Tibial nerve (tissue), 4 donors: ENCODE measurements at regions not wholly inside any gene's neighbourhood (a gene's known extent, or its start where the extent isn't known, plus 50 kb on each side); places are given as distances from the start of the nearest gene placed in this dataset.

ENCODE experiments used
- DNase-seq, 2 donors: peaks; one replicate each; pipeline ENCODE4 v3.0.0-alpha.2; 2019; ENCODE audit warnings: low spot score in 2 of 2
- H3K27ac ChIP-seq, 4 donors: fragments of 200-600 bp; sonication (generic) in 3 of 4; one replicate each; pipeline ENCODE4 v1.5.1; 2017 to 2019; ENCODE audit warnings: mild to moderate bottlenecking in 1 of 4
- H3K27me3 ChIP-seq, 2 donors: fragments of 200-600 bp; sonication (generic) in 1 of 2; one replicate each; pipeline versions ENCODE4 v1.5.1 to v1.6.0; 2017 to 2019
- H3K36me3 ChIP-seq, 3 donors: fragments of 200-600 bp; sonication (generic); one replicate each; pipeline ENCODE4 v1.5.1; 2018 to 2019
- H3K4me1 ChIP-seq, 4 donors: fragments of 200-600 bp; sonication (generic) in 3 of 4; one replicate each; pipeline ENCODE4 v1.5.1; 2017 to 2019
- H3K4me3 ChIP-seq, 4 donors: fragments of 200-600 bp; sonication (generic) in 3 of 4; one replicate each; pipeline ENCODE4 v1.5.1; 2017 to 2019; ENCODE audit warnings: mild to moderate bottlenecking in 1 of 4, moderate library complexity in 1 of 4
- H3K9me3 ChIP-seq, 4 donors: fragments of 200-600 bp; sonication (generic) in 3 of 4; one replicate each; pipeline ENCODE4 v1.5.1; 2017 to 2019
- EP300 ChIP-seq, 2 donors: sonication (generic); formaldehyde crosslinking; IDR thresholded peaks; one replicate each; pipeline ENCODE4 v1.6.1; 2017; ENCODE audit warnings: antibody characterized with exemption in 2 of 2, mild to moderate bottlenecking in 1 of 2
- POLR2A ChIP-seq, 2 donors: fragments of 450-650 bp; IDR thresholded peaks; one replicate each; pipeline ENCODE4 v1.6.1; 2017; ENCODE audit warnings: antibody characterized with exemption in 2 of 2, mild to moderate bottlenecking in 2 of 2, moderate library complexity in 2 of 2
- WGBS, 2 donors: methylation state at CpG; one replicate each; pipeline ENCODE4 v1.1.5; 2018; 5-methylcytosine and 5-hydroxymethylcytosine counted together
- TF ChIP-seq, protein P1 (sequence below), 5 experiments: fragments of 200-600 bp in 3 of 5; fragments of 450-650 bp in 2 of 5; sonication (generic) in 3 of 5; IDR thresholded peaks; one replicate each; pipeline ENCODE4 v1.5.1; 2016 to 2019; ENCODE audit warnings: antibody characterized with exemption in 5 of 5, mild to moderate bottlenecking in 3 of 5, moderate library complexity in 2 of 5

DNA sequence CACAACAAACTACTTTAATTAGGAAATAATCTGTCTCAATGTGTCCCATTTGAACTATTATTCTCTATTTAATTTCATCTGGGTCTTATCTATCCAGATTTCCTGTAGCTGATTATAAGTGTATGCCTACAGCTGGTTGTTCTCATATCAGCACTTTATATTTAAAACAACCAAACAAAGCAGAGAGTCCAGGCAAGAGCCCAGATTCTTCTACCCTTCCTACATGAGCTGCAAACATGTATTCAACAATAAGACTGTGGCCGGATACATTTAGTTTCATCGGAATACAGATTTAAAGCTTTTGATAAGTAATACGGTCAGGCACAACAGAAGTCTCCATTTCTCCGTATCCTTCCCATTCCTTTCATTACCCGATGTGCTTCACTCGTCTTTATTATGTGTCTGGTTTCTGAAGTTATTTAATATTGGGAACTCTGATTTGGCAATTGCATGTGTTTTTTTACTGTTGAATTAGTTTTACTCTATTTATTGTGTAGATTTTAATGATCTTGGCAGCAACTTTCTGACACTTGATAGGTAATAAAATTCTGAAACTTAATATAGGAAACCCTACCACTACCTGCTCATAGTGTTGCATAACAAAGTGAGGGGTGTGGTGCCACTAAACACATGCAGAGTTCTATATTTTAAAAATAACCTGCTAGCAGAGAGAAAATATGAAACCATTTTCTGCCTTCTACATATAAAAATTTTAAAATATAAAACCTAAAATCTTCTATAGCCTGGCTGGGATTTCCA lies 653.5 kb upstream of the PTCHD4 start:
- Histone ChIP-seq H3K4me1 (no peaks in the 10 kb centered on the region), H3K27me3 (no peaks in the 10 kb centered on the region), H3K27ac (no peak overlapping the region), H3K9me3 (no peaks in the 10 kb centered on the region), H3K4me3 (no peak overlapping the region), H3K36me3 (no peaks in the 10 kb centered on the region)
- TF ChIP-seq EP300 (IDR thresholded peaks at IDR 0.05): no peak
- TF ChIP-seq POLR2A (IDR thresholded peaks at IDR 0.05): no peak
- TF ChIP-seq, protein P1, sequence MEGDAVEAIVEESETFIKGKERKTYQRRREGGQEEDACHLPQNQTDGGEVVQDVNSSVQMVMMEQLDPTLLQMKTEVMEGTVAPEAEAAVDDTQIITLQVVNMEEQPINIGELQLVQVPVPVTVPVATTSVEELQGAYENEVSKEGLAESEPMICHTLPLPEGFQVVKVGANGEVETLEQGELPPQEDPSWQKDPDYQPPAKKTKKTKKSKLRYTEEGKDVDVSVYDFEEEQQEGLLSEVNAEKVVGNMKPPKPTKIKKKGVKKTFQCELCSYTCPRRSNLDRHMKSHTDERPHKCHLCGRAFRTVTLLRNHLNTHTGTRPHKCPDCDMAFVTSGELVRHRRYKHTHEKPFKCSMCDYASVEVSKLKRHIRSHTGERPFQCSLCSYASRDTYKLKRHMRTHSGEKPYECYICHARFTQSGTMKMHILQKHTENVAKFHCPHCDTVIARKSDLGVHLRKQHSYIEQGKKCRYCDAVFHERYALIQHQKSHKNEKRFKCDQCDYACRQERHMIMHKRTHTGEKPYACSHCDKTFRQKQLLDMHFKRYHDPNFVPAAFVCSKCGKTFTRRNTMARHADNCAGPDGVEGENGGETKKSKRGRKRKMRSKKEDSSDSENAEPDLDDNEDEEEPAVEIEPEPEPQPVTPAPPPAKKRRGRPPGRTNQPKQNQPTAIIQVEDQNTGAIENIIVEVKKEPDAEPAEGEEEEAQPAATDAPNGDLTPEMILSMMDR (IDR thresholded peaks at IDR 0.05): no peak
- no peak for DNase-seq
- 82 to 85% methylated on average over 6 of the region's 6 CpGs for WGBS, 2 donors

DNA sequence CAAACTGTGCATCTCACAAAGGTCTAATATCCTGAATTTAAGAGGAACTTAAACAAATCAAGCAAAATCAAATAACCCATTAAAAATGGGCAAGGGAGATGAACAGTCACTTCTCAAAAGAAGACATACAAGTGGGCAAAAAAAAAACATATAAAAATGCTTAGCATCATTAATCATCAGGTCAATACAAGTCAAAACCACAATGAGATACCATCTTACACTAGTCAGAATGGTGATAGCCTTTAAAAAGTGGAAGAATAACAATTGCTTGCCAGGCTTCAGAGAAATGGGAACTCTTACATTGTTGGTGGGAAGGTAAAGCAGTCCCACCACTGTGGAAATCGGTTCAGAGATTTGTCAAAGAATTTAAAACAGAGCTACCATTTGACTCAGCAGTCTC lies 646.7 kb upstream of the PTCHD4 start:
- Histone ChIP-seq H3K27me3 (no peaks in the 10 kb centered on the region), H3K9me3 (no peaks in the 10 kb centered on the region), H3K36me3 (no peaks in the 10 kb centered on the region), H3K27ac (no peak overlapping the region), H3K4me1 (no peaks in the 10 kb centered on the region), H3K4me3 (no peak overlapping the region)
- 76 to 100% methylated on average over 1 of the region's 1 CpG for WGBS, 2 donors
- TF ChIP-seq POLR2A (IDR thresholded peaks at IDR 0.05) (no peak), EP300 (IDR thresholded peaks at IDR 0.05) (no peak)
- TF ChIP-seq, protein P1 (IDR thresholded peaks at IDR 0.05): no peak
- DNase-seq: no peak

DNA sequence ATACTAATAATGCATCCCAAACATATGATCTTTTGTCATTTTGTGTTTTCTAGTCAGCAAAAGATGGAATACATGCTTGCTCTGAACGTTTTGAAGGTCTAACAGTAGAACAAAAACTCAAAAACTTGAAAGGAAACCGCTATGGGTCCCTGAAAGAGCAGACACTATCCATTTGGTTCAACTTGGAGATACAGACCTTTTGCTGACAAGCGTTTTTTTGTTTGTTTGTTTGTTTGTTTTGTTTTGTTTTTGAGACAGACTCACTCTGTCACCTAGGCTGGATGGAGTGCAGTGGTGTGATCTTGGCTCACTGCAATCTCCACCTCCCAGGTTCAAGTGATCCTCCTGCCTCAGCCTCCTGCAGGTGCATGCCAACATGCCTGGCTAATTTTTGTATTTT lies 644.3 kb upstream of the PTCHD4 start:
- H3K27me3 ChIP-seq: no peaks in the 10 kb centered on the region
- no peak overlapping the region for H3K27ac ChIP-seq
- H3K4me1 ChIP-seq: no peaks in the 10 kb centered on the region
- WGBS, 2 donors: 72 to 78% methylated on average over 3 of the region's 3 CpGs
- no peak for DNase-seq
- no peaks in the 10 kb centered on the region for H3K36me3 ChIP-seq
- H3K4me3 ChIP-seq: no peak overlapping the region
- no peak for TF ChIP-seq EP300 (IDR thresholded peaks at IDR 0.05)
- no peak for TF ChIP-seq POLR2A (IDR thresholded peaks at IDR 0.05)
- TF ChIP-seq, protein P1 (IDR thresholded peaks at IDR 0.05): no peak
- no peaks in the 10 kb centered on the region for H3K9me3 ChIP-seq

- no peaks in the 10 kb centered on the region for H3K36me3 ChIP-seq
- no peak for DNase-seq
- H3K4me1 ChIP-seq: no peaks in the 10 kb centered on the region
- TF ChIP-seq EP300 (IDR thresholded peaks at IDR 0.05) (no peak), POLR2A (IDR thresholded peaks at IDR 0.05) (no peak)
- TF ChIP-seq, protein P1 (IDR thresholded peaks at IDR 0.05): no peak
- H3K27ac ChIP-seq: no peak overlapping the region
- H3K27me3 ChIP-seq: no peaks in the 10 kb centered on the region
- H3K9me3 ChIP-seq: no peaks in the 10 kb centered on the region
- 52 to 62% methylated on average over 3 of the region's 3 CpGs for WGBS, 2 donors
- no peak overlapping the region for H3K4me3 ChIP-seq
Observed at GRCh38 chr6:48754641-48755040, 643.6 kb upstream of the PTCHD4 start.

DNA sequence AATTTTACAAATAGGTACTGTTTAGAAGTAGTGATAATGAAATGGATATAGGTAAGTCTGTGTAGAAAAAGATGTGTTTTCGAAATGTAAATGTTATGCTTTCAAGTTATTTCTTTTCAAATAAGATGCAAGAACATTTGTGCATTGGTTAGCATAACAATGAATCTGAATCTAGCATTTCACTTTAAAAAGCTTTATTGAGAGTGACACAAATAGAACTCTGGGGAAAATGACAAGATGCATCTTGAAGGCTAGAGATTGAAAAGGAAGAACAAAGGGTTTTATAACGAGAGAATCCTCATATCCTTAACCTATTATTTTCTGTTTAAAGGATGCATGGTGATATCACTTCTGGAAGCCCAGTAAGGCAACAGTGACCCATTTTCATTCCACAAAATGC lies 639.9 kb upstream of the PTCHD4 start:
- no peak overlapping the region for H3K4me3 ChIP-seq
- no peak for DNase-seq
- H3K9me3 ChIP-seq: no peaks in the 10 kb centered on the region
- TF ChIP-seq POLR2A (IDR thresholded peaks at IDR 0.05) (no peak), EP300 (IDR thresholded peaks at IDR 0.05) (no peak)
- TF ChIP-seq, protein P1 (IDR thresholded peaks at IDR 0.05): no peak
- WGBS, 2 donors: 48 to 76% methylated on average over 2 of the region's 2 CpGs
- H3K36me3 ChIP-seq: no peaks in the 10 kb centered on the region
- H3K27ac ChIP-seq: no peak overlapping the region
- no peaks in the 10 kb centered on the region for H3K4me1 ChIP-seq
- H3K27me3 ChIP-seq: no peaks in the 10 kb centered on the region
